Ascending aorta (tissue), 2 donors: ENCODE measurements at regions not wholly inside any gene's neighbourhood (a gene's known extent, or its start where the extent isn't known, plus 50 kb on each side); places are given as distances from the start of the nearest gene placed in this dataset.
"Not testable (repeated sequence)": the region's sequence is repeated elsewhere in the genome, so short reads cannot be mapped to it uniquely, and the experiment has no call there.

ENCODE experiments used
- DNase-seq, 2 donors: peaks; one replicate each; pipeline ENCODE4 v3.0.0-alpha.2; 2019; ENCODE audit warnings: low spot score in 2 of 2
- H3K27ac ChIP-seq, 2 donors: fragments of 200-600 bp; sonication (generic); one replicate each; pipeline ENCODE4 v1.5.1; 2016 to 2017; ENCODE audit warnings: mild to moderate bottlenecking in 1 of 2
- H3K27me3 ChIP-seq: fragments of 200-600 bp; sonication (generic); one replicate; pipeline ENCODE4 v1.5.1; 2017
- H3K36me3 ChIP-seq, 2 donors: fragments of 200-600 bp; sonication (generic); one replicate each; pipeline ENCODE4 v1.5.1; 2016
- H3K4me1 ChIP-seq, 2 donors: fragments of 200-600 bp; sonication (generic); one replicate each; pipeline ENCODE4 v1.5.1; 2016 to 2017; ENCODE audit warnings: mild to moderate bottlenecking in 1 of 2
- H3K4me3 ChIP-seq, 2 donors: fragments of 200-600 bp; sonication (generic); one replicate each; pipeline ENCODE4 v1.5.1; 2016 to 2017; ENCODE audit warnings: mild to moderate bottlenecking in 1 of 2
- H3K9me3 ChIP-seq, 2 donors: fragments of 200-600 bp; sonication (generic); one replicate each; pipeline ENCODE4 v1.5.1; 2016
- CTCF ChIP-seq, 3 experiments: fragments of 200-600 bp in 2 of 3; fragments of 450-650 bp in 1 of 3; sonication (generic) in 2 of 3; IDR thresholded peaks; one replicate each; pipeline ENCODE4 v1.5.1; 2016 to 2019; ENCODE audit warnings: antibody characterized with exemption in 3 of 3, mild to moderate bottlenecking in 1 of 3, moderate library complexity in 1 of 3
- intact Hi-C: fragments of 100-400 bp; cut with DNase I; formaldehyde crosslinking; loops from one replicate; pipeline ENCODE4 v1.15.1; 2023

GRCh38 chr9:79428422-79428821 lies 143.3 kb upstream of the TLE4 start:
- H3K4me3 ChIP-seq, result no peak overlapping the region
- H3K27ac ChIP-seq, result no peak overlapping the region
- no peaks in the 10 kb centered on the region for H3K4me1 ChIP-seq
- TF ChIP-seq CTCF (IDR thresholded peaks at IDR 0.05), result no peak
- no peaks in the 10 kb centered on the region for H3K9me3 ChIP-seq
- no peaks in the 10 kb centered on the region for H3K36me3 ChIP-seq
- no peak for DNase-seq
- H3K27me3 ChIP-seq, result no peaks in the 10 kb centered on the region
- intact Hi-C loops, result no loop called here

GRCh38 chr9:79430619-79431018 lies 141.1 kb upstream of the TLE4 start:
- intact Hi-C loops, result no loop called here
- Histone ChIP-seq H3K27ac (no peak overlapping the region), H3K4me3 (no peak overlapping the region), H3K27me3 (no peaks in the 10 kb centered on the region), H3K4me1 (no peaks in the 10 kb centered on the region), H3K36me3 (no peaks in the 10 kb centered on the region), H3K9me3 (no peaks in the 10 kb centered on the region)
- no peak for TF ChIP-seq CTCF (IDR thresholded peaks at IDR 0.05)
- no peak for DNase-seq

GRCh38 chr9:79431019-79431679 lies 140.6 kb upstream of the TLE4 start:
- no peak for DNase-seq
- no peaks in the 10 kb centered on the region for H3K27me3 ChIP-seq
- intact Hi-C loops, result no loop called here
- no peak overlapping the region for H3K4me3 ChIP-seq
- no peaks in the 10 kb centered on the region for H3K4me1 ChIP-seq
- H3K36me3 ChIP-seq, result no peaks in the 10 kb centered on the region
- no peak overlapping the region for H3K27ac ChIP-seq
- no peaks in the 10 kb centered on the region for H3K9me3 ChIP-seq
- no peak for TF ChIP-seq CTCF (IDR thresholded peaks at IDR 0.05)

- intact Hi-C loops, result no loop called here
- Histone ChIP-seq H3K9me3 (no peaks in the 10 kb centered on the region), H3K27me3 (no peaks in the 10 kb centered on the region), H3K27ac (no peak overlapping the region), H3K4me1 (no peaks in the 10 kb centered on the region), H3K4me3 (no peak overlapping the region), H3K36me3 (no peaks in the 10 kb centered on the region)
- TF ChIP-seq CTCF (IDR thresholded peaks at IDR 0.05), result no peak
- DNase-seq, result no peak
These were observed 139.3 kb upstream of the TLE4 start for GRCh38 chr9:79432485-79432884.

GRCh38 chr9:79433703-79434102 lies 138.1 kb upstream of the TLE4 start:
- Histone ChIP-seq H3K27ac (no peak overlapping the region), H3K36me3 (no peaks in the 10 kb centered on the region), H3K4me3 (no peak overlapping the region), H3K4me1 (no peaks in the 10 kb centered on the region), H3K27me3 (no peaks in the 10 kb centered on the region), H3K9me3 (no peaks in the 10 kb centered on the region)
- intact Hi-C loops, result no loop called here
- no peak for DNase-seq
- TF ChIP-seq CTCF (IDR thresholded peaks at IDR 0.05), result no peak

GRCh38 chr9:79439221-79439620 lies 132.5 kb upstream of the TLE4 start:
- DNase-seq, intact Hi-C loops, H3K27me3 ChIP-seq, H3K36me3 ChIP-seq, H3K9me3 ChIP-seq, H3K4me3 ChIP-seq, H3K4me1 ChIP-seq, H3K27ac ChIP-seq: not testable (repeated sequence)
